H1 (cell line): ENCODE measurements at regions not wholly inside any gene's neighbourhood (a gene's known extent, or its start where the extent isn't known, plus 50 kb on each side); places are given as distances from the start of the nearest gene placed in this dataset.

Source experiments
- CTCF ChIA-PET: fragments of 300-600 bp; sonication (Branson Sonifier 250); formaldehyde crosslinking; loops from one replicate; lab custom pipeline; 2021; ENCODE audit not compliant: partially characterized antibody; lab: Charles Lee
- POLR2A ChIA-PET: fragments of 300-600 bp; sonication (Branson Sonifier 250); formaldehyde crosslinking; loops from one replicate; lab custom pipeline; 2021; ENCODE audit warnings: inconsistent platforms; ENCODE audit not compliant: partially characterized antibody; lab: Charles Lee
- DNase-seq, 2 experiments: peaks; one replicate each; pipeline versions ENCODE4 v3.0.0 to v3.0.0-alpha.2; 2010 to 2022; ENCODE audit warnings: low spot score in 2 of 2, low read depth in 1 of 2, mixed read lengths in 1 of 2
- FAIRE-seq: peaks from 2 replicates; lab custom pipeline; 2011; peaks lifted over from hg19 to GRCh38; lab: Jason Lieb, UNC
- H2AFZ ChIP-seq: 2 replicates; pipeline ENCODE4 v1.8.1; 2012; ENCODE audit warnings: low read length, inconsistent platforms
- H2AK5ac ChIP-seq: 2 replicates; pipeline ENCODE4 v1.6.1; 2013; ENCODE audit warnings: low read depth, low read length
- H2BK120ac ChIP-seq: replicated peaks from 2 replicates; pipeline ENCODE3; 2013; ENCODE audit warnings: low read depth, low read length, inconsistent platforms
- H2BK12ac ChIP-seq: 2 replicates; pipeline ENCODE4 v1.6.1; 2013; ENCODE audit warnings: low read depth, low read length
- H2BK15ac ChIP-seq: 2 replicates; pipeline ENCODE4 v1.6.1; 2013; ENCODE audit warnings: low read length
- H2BK20ac ChIP-seq: 2 replicates; pipeline ENCODE4 v1.6.1; 2013; ENCODE audit warnings: low read length
- H2BK5ac ChIP-seq: 2 replicates; pipeline ENCODE4 v1.6.1; 2013; ENCODE audit warnings: low read depth, low read length
- H3K14ac ChIP-seq: 2 replicates; pipeline ENCODE4 v1.6.1; 2013; ENCODE audit warnings: inconsistent platforms; ENCODE audit not compliant: insufficient read length
- H3K18ac ChIP-seq: 2 replicates; pipeline ENCODE4 v1.6.1; 2013; ENCODE audit warnings: low read length; ENCODE audit errors: extremely low read depth
- H3K23ac ChIP-seq: 2 replicates; pipeline ENCODE4 v1.6.1; 2013; ENCODE audit warnings: inconsistent platforms; ENCODE audit not compliant: insufficient read length
- H3K23me2 ChIP-seq: 2 replicates; pipeline ENCODE4 v1.6.1; 2013; ENCODE audit warnings: low read depth, low read length
- H3K27ac ChIP-seq: 2 replicates; pipeline ENCODE4 v1.6.1; 2011; ENCODE audit warnings: low read depth, low read length, inconsistent platforms
- H3K27me3 ChIP-seq, 4 experiments: replicated peaks in 1 of 4; 1 replicate in 1 of 4; 2 replicates in 3 of 4; pipeline versions ENCODE4 v1.6.1 to v1.8.1; 2011 to 2013; ENCODE audit warnings: low read length in 3 of 4, mild to moderate bottlenecking in 3 of 4, inconsistent platforms in 2 of 4, mixed read lengths in 2 of 4, moderate library complexity in 1 of 4; ENCODE audit not compliant: control insufficient read depth in 3 of 4, insufficient read depth in 3 of 4; ENCODE audit errors: extremely low read depth in 1 of 4
- H3K36me3 ChIP-seq, 4 experiments: 2 replicates each; pipeline versions ENCODE4 v1.6.1 to v1.8.1; 2011 to 2013; ENCODE audit warnings: mild to moderate bottlenecking in 4 of 4, low read length in 3 of 4, moderate library complexity in 2 of 4, control low read depth in 1 of 4, inconsistent platforms in 1 of 4; ENCODE audit not compliant: insufficient read depth in 4 of 4, control insufficient read depth in 2 of 4
- H3K4ac ChIP-seq: replicated peaks from 2 replicates; pipeline ENCODE3; 2013; ENCODE audit warnings: low read length, low read depth, mixed read lengths, inconsistent platforms; ENCODE audit not compliant: insufficient read length
- H3K4me1 ChIP-seq, 4 experiments: replicated peaks in 1 of 4; 1 replicate in 1 of 4; 2 replicates in 3 of 4; pipeline versions ENCODE4 v1.6.1 to v1.8.1; 2011 to 2013; ENCODE audit warnings: low read length in 3 of 4, inconsistent platforms in 2 of 4, mixed read lengths in 1 of 4; ENCODE audit not compliant: insufficient read depth in 4 of 4, control insufficient read depth in 3 of 4
- H3K4me2 ChIP-seq, 2 experiments: 2 replicates each; pipeline versions ENCODE4 v1.6.1 to v1.8.1; 2011 to 2013; ENCODE audit warnings: low read depth in 2 of 2, low read length in 2 of 2, control low read depth in 1 of 2, inconsistent platforms in 1 of 2, mild to moderate bottlenecking in 1 of 2; ENCODE audit not compliant: insufficient read depth in 1 of 2
- H3K4me3 ChIP-seq, 4 experiments: fragments of 200-600, 300-600 bp in 1 of 4; sonication (generic), shearing (Covaris generic), sonication (Bioruptor Twin) in 1 of 4; 2 replicates each; pipeline versions ENCODE4 v1.5.1 to v1.8.1; 2011 to 2016; ENCODE audit warnings: low read length in 4 of 4, low read depth in 3 of 4, control low read depth in 2 of 4, inconsistent platforms in 2 of 4, mild to moderate bottlenecking in 2 of 4, mixed read lengths in 1 of 4, moderate library complexity in 1 of 4; ENCODE audit not compliant: insufficient read depth in 2 of 4; ENCODE audit errors: extremely low read depth in 1 of 4
- H3K56ac ChIP-seq: replicated peaks from 2 replicates; pipeline ENCODE3; 2013; ENCODE audit warnings: low read depth, mild to moderate bottlenecking, mixed read lengths, low read length, inconsistent platforms; ENCODE audit not compliant: insufficient read length
- H3K79me1 ChIP-seq: 2 replicates; pipeline ENCODE4 v1.6.1; 2013; ENCODE audit warnings: low read depth, low read length, control low read depth
- H3K79me2 ChIP-seq, 2 experiments: 2 replicates each; pipeline versions ENCODE4 v1.6.1 to v1.8.1; 2012 to 2013; ENCODE audit warnings: low read length in 2 of 2, mild to moderate bottlenecking in 2 of 2, inconsistent platforms in 1 of 2; ENCODE audit not compliant: insufficient read depth in 2 of 2, control insufficient read depth in 1 of 2
- H3K9ac ChIP-seq, 4 experiments: replicated peaks in 1 of 4; 1 replicate in 1 of 4; 2 replicates in 3 of 4; pipeline versions ENCODE4 v1.6.1 to v1.8.1; 2011 to 2013; ENCODE audit warnings: low read depth in 3 of 4, low read length in 3 of 4, control low read depth in 2 of 4, mild to moderate bottlenecking in 2 of 4, moderate library complexity in 2 of 4, inconsistent platforms in 1 of 4; ENCODE audit errors: extremely low read depth in 1 of 4
- H3K9me3 ChIP-seq, 2 experiments: 2 replicates each; pipeline versions ENCODE4 v1.6.1 to v1.8.1; 2012 to 2013; ENCODE audit warnings: mild to moderate bottlenecking in 2 of 2, moderate library complexity in 2 of 2, control low read depth in 1 of 2, inconsistent platforms in 1 of 2, low read depth in 1 of 2, low read length in 1 of 2, mixed read lengths in 1 of 2; ENCODE audit not compliant: insufficient read depth in 2 of 2
- H4K20me1 ChIP-seq, 2 experiments: replicated peaks in 1 of 2; 2 replicates each; pipeline versions ENCODE3 to v1.8.1; 2011 to 2013; ENCODE audit warnings: inconsistent platforms in 2 of 2, low read length in 2 of 2, mild to moderate bottlenecking in 1 of 2; ENCODE audit not compliant: insufficient read depth in 2 of 2, control insufficient read depth in 1 of 2
- H4K5ac ChIP-seq: 2 replicates; pipeline ENCODE4 v1.6.1; 2013; ENCODE audit warnings: low read length, low read depth, mixed read lengths, inconsistent platforms; ENCODE audit not compliant: insufficient read length
- H4K8ac ChIP-seq: 2 replicates; pipeline ENCODE4 v1.8.0; 2013; ENCODE audit warnings: mild to moderate bottlenecking, moderate library complexity, low read length, inconsistent platforms; ENCODE audit not compliant: insufficient read depth; ENCODE audit errors: extremely low read depth
- H4K91ac ChIP-seq: replicated peaks from 2 replicates; pipeline ENCODE3; 2013; ENCODE audit warnings: low read length, mixed read lengths, inconsistent platforms; ENCODE audit not compliant: insufficient read length
- ASH2L ChIP-seq: fragments of 200-600, 300-600 bp; sonication (generic); IDR thresholded peaks from one replicate; pipeline ENCODE4 v1.7.1; 2017; ENCODE audit warnings: low read length
- CHD2 ChIP-seq: IDR thresholded peaks from 2 replicates; pipeline ENCODE4 v1.6.1; 2012; ENCODE audit warnings: low read length, improper control_type of control experiment
- CTBP2 ChIP-seq: IDR thresholded peaks from 2 replicates; pipeline ENCODE4 v1.7.0; 2011; ENCODE audit warnings: borderline replicate concordance, mild to moderate bottlenecking, moderate library complexity, mixed read lengths, low read length; ENCODE audit not compliant: insufficient read depth, insufficient read length
- EZH2 ChIP-seq: fragments of 200-600 bp; sonication (generic); IDR thresholded peaks from 2 replicates; pipeline ENCODE4 v1.7.1; 2012; ENCODE audit warnings: low read depth, mild to moderate bottlenecking, moderate library complexity, low read length, inconsistent platforms; ENCODE audit not compliant: severe bottlenecking
- GABPA ChIP-seq: IDR thresholded peaks from 2 replicates; pipeline ENCODE4 v1.6.1; 2011; ENCODE audit warnings: mild to moderate bottlenecking, low read length, moderate library complexity, borderline replicate concordance; ENCODE audit not compliant: insufficient read depth
- KDM1A ChIP-seq: fragments of 200-600, 300-600 bp; sonication (generic); IDR thresholded peaks from 2 replicates; pipeline ENCODE4 v1.7.1; 2016; ENCODE audit warnings: mild to moderate bottlenecking, low read length, borderline replicate concordance
- POU5F1 ChIP-seq: IDR thresholded peaks from 2 replicates; pipeline ENCODE4 v1.6.1; 2011; ENCODE audit warnings: low read depth, mild to moderate bottlenecking, low read length, moderate library complexity
- RFX5 ChIP-seq: IDR thresholded peaks from 2 replicates; pipeline ENCODE4 v1.6.1; 2011; ENCODE audit warnings: low read depth, low read length, improper control_type of control experiment, borderline replicate concordance
- SP1 ChIP-seq: IDR thresholded peaks from 2 replicates; pipeline ENCODE4 v1.6.1; 2011; ENCODE audit warnings: low read depth, low read length
- SP2 ChIP-seq: IDR thresholded peaks from 2 replicates; pipeline ENCODE4 v1.6.1; 2012; ENCODE audit warnings: mild to moderate bottlenecking, low read length, inconsistent platforms
- SP4 ChIP-seq: IDR thresholded peaks from 2 replicates; pipeline ENCODE4 v1.6.1; 2012; ENCODE audit warnings: low read length, inconsistent platforms
- SRF ChIP-seq: IDR thresholded peaks from 2 replicates; pipeline ENCODE4 v1.6.1; 2011; ENCODE audit warnings: mild to moderate bottlenecking, low read depth, low read length, moderate library complexity
- SUZ12 ChIP-seq: fragments of 200-600 bp; sonication (generic); IDR thresholded peaks from 2 replicates; pipeline ENCODE4 v1.6.1; 2012; ENCODE audit warnings: mild to moderate bottlenecking, inconsistent platforms, low read length, moderate library complexity, mixed read lengths
- TCF12 ChIP-seq: IDR thresholded peaks from 2 replicates; pipeline ENCODE4 v1.6.1; 2011; ENCODE audit warnings: low read depth, mild to moderate bottlenecking, low read length
- YY1 ChIP-seq: IDR thresholded peaks from 2 replicates; pipeline ENCODE4 v1.6.1; 2011; ENCODE audit warnings: low read depth, mild to moderate bottlenecking, low read length
- WGBS, 2 experiments: shearing (Covaris generic) in 1 of 2; methylation state at CpG; one replicate each; pipeline versions ENCODE4 v1.1.6 to v1.1.7; 2013 to 2015; ENCODE audit warnings: low lambda C conversion rate in 2 of 2, mixed read lengths in 2 of 2, inconsistent platforms in 1 of 2, low coverage in 1 of 2, missing lambda C conversion rate in 1 of 2; ENCODE audit not compliant: insufficient replicate concordance in 2 of 2, insufficient coverage in 1 of 2, insufficient read length in 1 of 2; ENCODE audit errors: extremely low coverage in 1 of 2, missing lambda C conversion rate in 1 of 2; 5-methylcytosine and 5-hydroxymethylcytosine counted together
- TF ChIP-seq, protein P1 (sequence below): IDR thresholded peaks from 2 replicates; pipeline ENCODE4 v1.6.1; 2012; ENCODE audit warnings: inconsistent platforms

DNA sequence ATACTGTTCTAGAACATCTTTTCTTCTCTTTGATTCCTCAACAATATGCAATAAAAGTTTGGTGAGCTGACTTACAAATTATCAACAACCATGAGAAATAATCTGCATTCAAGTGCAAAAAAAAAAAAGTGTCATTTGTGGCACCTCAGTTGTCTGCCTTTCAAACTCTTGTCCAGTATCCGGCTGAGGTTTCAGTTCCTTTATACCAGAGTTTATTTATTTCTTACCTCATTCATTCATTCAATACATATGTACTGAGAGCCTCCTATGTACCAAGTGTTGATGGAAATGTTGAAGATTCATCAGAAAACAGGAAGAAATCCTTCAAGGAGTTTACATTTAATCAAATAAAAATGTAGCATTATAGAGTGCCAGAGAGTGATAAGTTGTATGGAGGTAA, 484.1 kb downstream of the RMST start:
- no peak for FAIRE-seq
- H3K4me1 ChIP-seq: no peaks in the 10 kb centered on the region
- 100% methylated on average over 1 of the region's 1 CpG; no CpG with 5 or more reads in 1 of the 2 experiments for WGBS, 2 experiments
- no peak overlapping the region for H2BK120ac ChIP-seq
- H2AK5ac ChIP-seq: no peak overlapping the region
- H3K14ac ChIP-seq: no peak overlapping the region
- no peak overlapping the region for H4K8ac ChIP-seq
- H3K18ac ChIP-seq: no peak overlapping the region
- H3K79me2 ChIP-seq: no peaks in the 10 kb centered on the region
- no peak for DNase-seq
- H2AFZ ChIP-seq: no peak overlapping the region
- no peak overlapping the region for H3K9ac ChIP-seq
- H2BK12ac ChIP-seq: no peak overlapping the region
- H3K9me3 ChIP-seq: peaks cover 0 to 6% of the 10 kb centered on the region in 2 experiments; a peak in 2 of 4 replicates
- no peak overlapping the region for H4K91ac ChIP-seq
- H3K4me2 ChIP-seq: no peak overlapping the region
- H3K56ac ChIP-seq: no peak overlapping the region
- H3K4me3 ChIP-seq: no peak overlapping the region
- ChIA-PET POLR2A (no interaction called here), CTCF (interaction anchor here (1.3 to 1.8 kb wide), 2 partner anchors 14 to 366 kb away, joined by 3 to 12 read pairs; no protein-coding TSS in a partner anchor)
- no peak overlapping the region for H4K5ac ChIP-seq
- no peaks in the 10 kb centered on the region; the same call in 1 of the 2 replicates for H3K23me2 ChIP-seq
- no peak overlapping the region for H3K4ac ChIP-seq
- no peak overlapping the region for H2BK15ac ChIP-seq
- H2BK20ac ChIP-seq: no peak overlapping the region
- no peak overlapping the region for H3K27ac ChIP-seq
- no peak overlapping the region for H3K23ac ChIP-seq
- no peaks in the 10 kb centered on the region for H4K20me1 ChIP-seq
- no peaks in the 10 kb centered on the region; a peak in 1 of 7 replicates for H3K27me3 ChIP-seq
- no peaks in the 10 kb centered on the region for H3K79me1 ChIP-seq
- no peak overlapping the region for H2BK5ac ChIP-seq
- H3K36me3 ChIP-seq: no peaks in the 10 kb centered on the region
- TF ChIP-seq GABPA: no peak
- no peak for TF ChIP-seq CHD2
- no peak for TF ChIP-seq ASH2L
- no peak for TF ChIP-seq SP4
- TF ChIP-seq, protein P1, sequence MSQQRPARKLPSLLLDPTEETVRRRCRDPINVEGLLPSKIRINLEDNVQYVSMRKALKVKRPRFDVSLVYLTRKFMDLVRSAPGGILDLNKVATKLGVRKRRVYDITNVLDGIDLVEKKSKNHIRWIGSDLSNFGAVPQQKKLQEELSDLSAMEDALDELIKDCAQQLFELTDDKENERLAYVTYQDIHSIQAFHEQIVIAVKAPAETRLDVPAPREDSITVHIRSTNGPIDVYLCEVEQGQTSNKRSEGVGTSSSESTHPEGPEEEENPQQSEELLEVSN: no peak
- TF ChIP-seq TCF12: no peak
- no peak for TF ChIP-seq CTBP2
- no peak for TF ChIP-seq EZH2
- no peak for TF ChIP-seq YY1
- TF ChIP-seq RFX5: no peak
- TF ChIP-seq SP1: no peak
- no peak for TF ChIP-seq SRF
- TF ChIP-seq KDM1A: no peak
- no peak for TF ChIP-seq SP2
- TF ChIP-seq POU5F1: no peak
- TF ChIP-seq SUZ12: no peak
